ENCODE measurements at regions not wholly inside any gene's neighbourhood (a gene's known extent, or its start where the extent isn't known, plus 50 kb on each side); places are given as distances from the start of the nearest gene placed in this dataset.

- Histone ChIP-seq H3K9me3 (ENCODE audit: control insufficient read depth, low read length) (no peaks in the 10 kb centered on the region), H3K4me1 (no peaks in the 10 kb centered on the region), H2AFZ (no peak overlapping the region), H3K27ac (no peak overlapping the region), H3K36me3 (ENCODE audit: control insufficient read depth, insufficient read depth, low read length) (no peaks in the 10 kb centered on the region), H3K9ac (no peak overlapping the region), H3K79me2 (no peaks in the 10 kb centered on the region), H3K4me3 (ENCODE audit: low read depth, low read length) (no peak overlapping the region), H3K27me3 (ENCODE audit: control insufficient read depth, insufficient read depth, low read length) (no peaks in the 10 kb centered on the region), H3K4me2 (ENCODE audit: low read length) (no peak overlapping the region)
- TF ChIP-seq CTCF (IDR thresholded peaks at IDR 0.05): no peak
These were observed 69.9 kb downstream of the IRX3 start for GRCh38 chr16:54216688-54217087.

- Histone ChIP-seq H2AFZ (no peak overlapping the region), H3K36me3 (ENCODE audit: control insufficient read depth, insufficient read depth, low read length) (no peaks in the 10 kb centered on the region), H3K27ac (no peak overlapping the region), H3K79me2 (no peaks in the 10 kb centered on the region), H3K4me3 (ENCODE audit: low read depth, low read length) (no peak overlapping the region), H3K4me2 (ENCODE audit: low read length) (no peak overlapping the region), H3K27me3 (ENCODE audit: control insufficient read depth, insufficient read depth, low read length) (no peaks in the 10 kb centered on the region), H3K4me1 (peaks cover under 1% of the 10 kb centered on the region), H3K9ac (no peak overlapping the region), H3K9me3 (ENCODE audit: control insufficient read depth, low read length) (no peaks in the 10 kb centered on the region)
- TF ChIP-seq CTCF (IDR thresholded peaks at IDR 0.05): no peak
These were observed 70.3 kb downstream of the IRX3 start for GRCh38 chr16:54216268-54216667.

- Histone ChIP-seq H3K4me2 (ENCODE audit: low read length) (no peak overlapping the region), H3K9me3 (ENCODE audit: control insufficient read depth, low read length) (no peaks in the 10 kb centered on the region), H3K27me3 (ENCODE audit: control insufficient read depth, insufficient read depth, low read length) (no peaks in the 10 kb centered on the region), H3K4me3 (ENCODE audit: low read depth, low read length) (no peak overlapping the region), H3K27ac (no peak overlapping the region), H2AFZ (no peak overlapping the region), H3K36me3 (ENCODE audit: control insufficient read depth, insufficient read depth, low read length) (no peaks in the 10 kb centered on the region), H3K4me1 (peaks cover 6% of the 10 kb centered on the region), H3K9ac (no peak overlapping the region), H3K79me2 (no peaks in the 10 kb centered on the region)
- no peak for TF ChIP-seq CTCF (IDR thresholded peaks at IDR 0.05)
These were observed 71.1 kb downstream of the IRX3 start for GRCh38 chr16:54215471-54215870.

- no peak for TF ChIP-seq CTCF (IDR thresholded peaks at IDR 0.05)
- no peak overlapping the region for H3K4me3 ChIP-seq (ENCODE audit: low read depth, low read length)
- H3K9ac ChIP-seq: no peak overlapping the region
- no peak overlapping the region for H3K27ac ChIP-seq
- H3K79me2 ChIP-seq: no peaks in the 10 kb centered on the region
- no peak overlapping the region for H3K4me2 ChIP-seq (ENCODE audit: low read length)
- no peaks in the 10 kb centered on the region for H3K36me3 ChIP-seq (ENCODE audit: control insufficient read depth, insufficient read depth, low read length)
- H3K27me3 ChIP-seq (ENCODE audit: control insufficient read depth, insufficient read depth, low read length): no peaks in the 10 kb centered on the region
- H2AFZ ChIP-seq: no peak overlapping the region
- no peaks in the 10 kb centered on the region for H3K9me3 ChIP-seq (ENCODE audit: control insufficient read depth, low read length)
- peaks cover 9% of the 10 kb centered on the region for H3K4me1 ChIP-seq
These were observed 73.3 kb downstream of the IRX3 start for GRCh38 chr16:54213322-54213721.

GRCh38 chr16:54212893-54213292 is 73.7 kb downstream of the IRX3 start:
- H2AFZ ChIP-seq: no peak overlapping the region
- no peak overlapping the region for H3K4me3 ChIP-seq (ENCODE audit: low read depth, low read length)
- no peaks in the 10 kb centered on the region for H3K79me2 ChIP-seq
- no peak for TF ChIP-seq CTCF (IDR thresholded peaks at IDR 0.05)
- H3K27ac ChIP-seq: no peak overlapping the region
- H3K27me3 ChIP-seq (ENCODE audit: control insufficient read depth, insufficient read depth, low read length): no peaks in the 10 kb centered on the region
- H3K9me3 ChIP-seq (ENCODE audit: control insufficient read depth, low read length): no peaks in the 10 kb centered on the region
- no peak overlapping the region for H3K4me2 ChIP-seq (ENCODE audit: low read length)
- H3K4me1 ChIP-seq: peaks cover 9% of the 10 kb centered on the region
- no peak overlapping the region for H3K9ac ChIP-seq
- H3K36me3 ChIP-seq (ENCODE audit: control insufficient read depth, insufficient read depth, low read length): no peaks in the 10 kb centered on the region
